ENCODE measurements at regions not wholly inside any gene's neighbourhood (a gene's known extent, or its start where the extent isn't known, plus 50 kb on each side); places are given as distances from the start of the nearest gene placed in this dataset.

DNA sequence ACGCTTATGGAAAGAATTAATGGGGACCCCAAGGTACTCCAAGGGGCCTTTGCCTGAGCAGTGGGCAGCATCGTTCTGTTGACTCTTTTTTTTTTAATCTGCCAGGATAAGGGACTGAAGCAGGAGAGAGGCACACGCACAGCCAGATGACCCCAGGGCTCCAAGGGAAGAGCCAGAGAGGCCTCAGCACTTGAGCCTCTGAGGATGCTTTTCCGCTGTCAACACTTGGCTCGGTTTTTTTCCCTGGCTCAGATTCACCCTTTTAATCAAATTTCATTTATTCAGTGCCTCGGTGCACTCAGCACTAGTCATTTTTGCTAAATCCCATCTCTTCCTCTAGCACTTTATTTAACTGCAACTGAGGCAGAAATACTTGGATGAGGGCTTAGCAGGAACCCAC is 226.3 kb downstream of the FGF9 start:
- TF ChIP-seq POLR2AphosphoS5 (IDR thresholded peaks at IDR 0.05; ENCODE audit: low read depth), result no peak
- TF ChIP-seq, protein P1, sequence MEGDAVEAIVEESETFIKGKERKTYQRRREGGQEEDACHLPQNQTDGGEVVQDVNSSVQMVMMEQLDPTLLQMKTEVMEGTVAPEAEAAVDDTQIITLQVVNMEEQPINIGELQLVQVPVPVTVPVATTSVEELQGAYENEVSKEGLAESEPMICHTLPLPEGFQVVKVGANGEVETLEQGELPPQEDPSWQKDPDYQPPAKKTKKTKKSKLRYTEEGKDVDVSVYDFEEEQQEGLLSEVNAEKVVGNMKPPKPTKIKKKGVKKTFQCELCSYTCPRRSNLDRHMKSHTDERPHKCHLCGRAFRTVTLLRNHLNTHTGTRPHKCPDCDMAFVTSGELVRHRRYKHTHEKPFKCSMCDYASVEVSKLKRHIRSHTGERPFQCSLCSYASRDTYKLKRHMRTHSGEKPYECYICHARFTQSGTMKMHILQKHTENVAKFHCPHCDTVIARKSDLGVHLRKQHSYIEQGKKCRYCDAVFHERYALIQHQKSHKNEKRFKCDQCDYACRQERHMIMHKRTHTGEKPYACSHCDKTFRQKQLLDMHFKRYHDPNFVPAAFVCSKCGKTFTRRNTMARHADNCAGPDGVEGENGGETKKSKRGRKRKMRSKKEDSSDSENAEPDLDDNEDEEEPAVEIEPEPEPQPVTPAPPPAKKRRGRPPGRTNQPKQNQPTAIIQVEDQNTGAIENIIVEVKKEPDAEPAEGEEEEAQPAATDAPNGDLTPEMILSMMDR (conservative IDR thresholded peaks at IDR 0.05; ENCODE audit: low read depth in 2 of 2), result no peak
- TF ChIP-seq, protein P2, sequence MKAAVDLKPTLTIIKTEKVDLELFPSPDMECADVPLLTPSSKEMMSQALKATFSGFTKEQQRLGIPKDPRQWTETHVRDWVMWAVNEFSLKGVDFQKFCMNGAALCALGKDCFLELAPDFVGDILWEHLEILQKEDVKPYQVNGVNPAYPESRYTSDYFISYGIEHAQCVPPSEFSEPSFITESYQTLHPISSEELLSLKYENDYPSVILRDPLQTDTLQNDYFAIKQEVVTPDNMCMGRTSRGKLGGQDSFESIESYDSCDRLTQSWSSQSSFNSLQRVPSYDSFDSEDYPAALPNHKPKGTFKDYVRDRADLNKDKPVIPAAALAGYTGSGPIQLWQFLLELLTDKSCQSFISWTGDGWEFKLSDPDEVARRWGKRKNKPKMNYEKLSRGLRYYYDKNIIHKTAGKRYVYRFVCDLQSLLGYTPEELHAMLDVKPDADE (IDR thresholded peaks at IDR 0.05), result no peak
- no peak for TF ChIP-seq EZH2 (IDR thresholded peaks at IDR 0.05; ENCODE audit: low read depth, unreplicated experiment)

All from GM23338 (cell line).